CD4-positive, alpha-beta T cell (primary cell): ENCODE measurements at regions not wholly inside any gene's neighbourhood (a gene's known extent, or its start where the extent isn't known, plus 50 kb on each side); places are given as distances from the start of the nearest gene placed in this dataset.

Experiments
- ATAC-seq: fragments of 200-7000 bp; cut with Tn5 transposase; one replicate; pipeline ENCODE4 v1.10.0; 2022; ENCODE audit warnings: mild to moderate bottlenecking; ENCODE audit not compliant: poor library complexity
- CTCF ChIA-PET: fragments of 350-600 bp; sonication (Branson Sonifier 250); formaldehyde crosslinking; loops from one replicate; lab custom pipeline; 2021; ENCODE audit warnings: antibody characterized with exemption, inconsistent platforms; lab: Charles Lee
- POLR2A ChIA-PET: fragments of 350-600 bp; sonication (Branson Sonifier 250); formaldehyde crosslinking; loops from one replicate; lab custom pipeline; 2021; ENCODE audit warnings: antibody characterized with exemption, inconsistent platforms; lab: Charles Lee
- DNase-seq, 14 experiments: peaks; one replicate each; pipeline ENCODE4 v3.0.0-alpha.2; 2013 to 2020; ENCODE audit warnings: mixed read lengths in 2 of 14
- H3K27ac ChIP-seq, 2 donors: one replicate each; pipeline versions ENCODE4 v1.5.1 to v1.7.0; 2013; ENCODE audit warnings: low read length in 2 of 2, low read depth in 1 of 2, mild to moderate bottlenecking in 1 of 2
- H3K27me3 ChIP-seq, 2 experiments: 1 replicate in 1 of 2; 2 replicates in 1 of 2; pipeline versions ENCODE4 v1.6.1 to v1.7.0; 2013; ENCODE audit warnings: low read length in 2 of 2, control low read depth in 1 of 2, mild to moderate bottlenecking in 1 of 2, moderate library complexity in 1 of 2; ENCODE audit not compliant: insufficient read depth in 2 of 2, control insufficient read depth in 1 of 2
- H3K36me3 ChIP-seq: one replicate; pipeline ENCODE4 v1.6.1; 2013; ENCODE audit warnings: low read length, control low read depth; ENCODE audit not compliant: insufficient read depth
- H3K4me1 ChIP-seq: one replicate; pipeline ENCODE4 v1.6.1; 2013; ENCODE audit warnings: low read length, control low read depth; ENCODE audit not compliant: insufficient read depth
- H3K4me3 ChIP-seq: one replicate; pipeline ENCODE4 v1.5.1; 2013; ENCODE audit warnings: mild to moderate bottlenecking, low read length, moderate library complexity
- H3K9me3 ChIP-seq, 2 experiments: 1 replicate in 1 of 2; 2 replicates in 1 of 2; pipeline versions ENCODE4 v1.6.1 to v1.7.0; 2013; ENCODE audit warnings: low read length in 2 of 2, mild to moderate bottlenecking in 2 of 2, control low read depth in 1 of 2, moderate library complexity in 1 of 2; ENCODE audit not compliant: control insufficient read depth in 1 of 2, insufficient read depth in 1 of 2
- H3K27ac Mint-ChIP-seq: one replicate; pipeline ENCODE4 v1.8.0; 2020; ENCODE audit warnings: mixed read lengths
- H3K27me3 Mint-ChIP-seq: one replicate; pipeline ENCODE4 v1.8.0; 2021; ENCODE audit warnings: mixed read lengths
- H3K36me3 Mint-ChIP-seq: one replicate; pipeline ENCODE4 v1.8.0; 2021; ENCODE audit warnings: low read depth, mixed read lengths
- H3K4me1 Mint-ChIP-seq: one replicate; pipeline ENCODE4 v1.8.0; 2021; ENCODE audit warnings: low read depth, mixed read lengths
- H3K4me3 Mint-ChIP-seq: one replicate; pipeline ENCODE4 v1.8.0; 2020; ENCODE audit warnings: mild to moderate bottlenecking, mixed read lengths
- H3K9me3 Mint-ChIP-seq: one replicate; pipeline ENCODE4 v1.8.0; 2020; ENCODE audit warnings: mixed read lengths
- CTCF ChIP-seq: fragments of 200-600 bp; IDR thresholded peaks from one replicate; pipeline ENCODE4 v1.8.0; 2022; ENCODE audit warnings: antibody characterized with exemption, mild to moderate bottlenecking
- intact Hi-C, 2 experiments: fragments of 100-400 bp; cut with DNase I in 1 of 2; cut with micrococcal nuclease in 1 of 2; formaldehyde crosslinking; loops; one replicate each; pipeline versions ENCODE4 v1.15.1 to v1.9.0; 2023 to 2025; cut with DNase I, micrococcal nuclease

GRCh38 chr9:105950894-105951293, 256.6 kb downstream of the TMEM38B start:
- H3K27ac ChIP-seq: no peak overlapping the region
- H3K4me1 Mint-ChIP-seq: no peaks in the 10 kb centered on the region
- ATAC-seq (no peak), DNase-seq (no peak)
- H3K27me3 ChIP-seq: no peaks in the 10 kb centered on the region
- H3K9me3 ChIP-seq: peaks cover 7 to 12% of the 10 kb centered on the region in 2 experiments
- no peaks in the 10 kb centered on the region for H3K27me3 Mint-ChIP-seq
- POLR2A ChIA-PET: no interaction called here
- intact Hi-C loops: no loop called here
- CTCF ChIA-PET: no interaction called here
- no peak overlapping the region for H3K4me3 Mint-ChIP-seq
- no peaks in the 10 kb centered on the region for H3K36me3 Mint-ChIP-seq
- H3K4me3 ChIP-seq: no peak overlapping the region
- no peak for TF ChIP-seq CTCF
- H3K36me3 ChIP-seq: no peaks in the 10 kb centered on the region
- no peaks in the 10 kb centered on the region for H3K4me1 ChIP-seq
- peaks cover 8% of the 10 kb centered on the region for H3K9me3 Mint-ChIP-seq
- no peak overlapping the region for H3K27ac Mint-ChIP-seq

- Histone ChIP-seq H3K27me3 (no peaks in the 10 kb centered on the region), H3K27ac (no peak overlapping the region), H3K4me3 (no peak overlapping the region), H3K4me1 (no peaks in the 10 kb centered on the region), H3K9me3 (peaks cover 0 to 8% of the 10 kb centered on the region in 2 experiments), H3K36me3 (no peaks in the 10 kb centered on the region)
- no peak for DNase-seq
- Mint-ChIP-seq H3K36me3 (no peaks in the 10 kb centered on the region), H3K9me3 (peaks cover 5% of the 10 kb centered on the region), H3K27me3 (no peaks in the 10 kb centered on the region), H3K4me1 (no peaks in the 10 kb centered on the region), H3K4me3 (no peak overlapping the region), H3K27ac (no peak overlapping the region)
- intact Hi-C loops: no loop called here
- ChIA-PET POLR2A (no interaction called here), CTCF (no interaction called here)
- no peak for TF ChIP-seq CTCF
- no peak for ATAC-seq
These were observed 260.2 kb downstream of the TMEM38B start for GRCh38 chr9:105954517-105954916.

GRCh38 chr9:105957830-105958229, 263.5 kb downstream of the TMEM38B start:
- no peak for TF ChIP-seq CTCF
- ChIA-PET POLR2A (no interaction called here), CTCF (interaction anchor here (0.7 kb wide), 1 partner anchor 28 kb away, joined by 3 read pairs; no protein-coding TSS in a partner anchor)
- DNase-seq: no peak
- intact Hi-C loops: no loop called here
- Histone ChIP-seq H3K9me3 (no peaks in the 10 kb centered on the region), H3K36me3 (no peaks in the 10 kb centered on the region), H3K4me3 (no peak overlapping the region), H3K27me3 (no peaks in the 10 kb centered on the region), H3K4me1 (no peaks in the 10 kb centered on the region), H3K27ac (no peak overlapping the region)
- no peak overlapping the region for H3K27ac Mint-ChIP-seq
- H3K4me1 Mint-ChIP-seq: no peaks in the 10 kb centered on the region
- H3K4me3 Mint-ChIP-seq: no peak overlapping the region
- no peak for ATAC-seq
- peaks cover 5% of the 10 kb centered on the region for H3K9me3 Mint-ChIP-seq
- H3K36me3 Mint-ChIP-seq: no peaks in the 10 kb centered on the region
- no peaks in the 10 kb centered on the region for H3K27me3 Mint-ChIP-seq
